HCT116 (cell line): ENCODE measurements at regions not wholly inside any gene's neighbourhood (a gene's known extent, or its start where the extent isn't known, plus 50 kb on each side); places are given as distances from the start of the nearest gene placed in this dataset.

ENCODE experiments used
- EZH2phosphoT487 ChIP-seq: fragments of 200-600 bp; IDR thresholded peaks from 2 replicates; pipeline ENCODE4 v1.6.1; 2018; ENCODE audit warnings: antibody characterized with exemption, borderline replicate concordance
- POLR2A ChIP-seq: IDR thresholded peaks from 2 replicates; pipeline ENCODE4 v1.7.0; 2011; ENCODE audit warnings: borderline replicate concordance; ENCODE audit not compliant: insufficient read depth, insufficient read length; ENCODE audit errors: extremely low read depth
- SRF ChIP-seq: IDR thresholded peaks from 2 replicates; pipeline ENCODE4 v1.6.1; 2012; ENCODE audit warnings: low read depth

GRCh38 chr3:117651246-117651645, 941.7 kb downstream of the TUSC7 start:
- TF ChIP-seq SRF (no peak), EZH2phosphoT487 (no peak), POLR2A (no peak)
